ENCODE measurements at regions not wholly inside any gene's neighbourhood (a gene's known extent, or its start where the extent isn't known, plus 50 kb on each side); places are given as distances from the start of the nearest gene placed in this dataset.

- no peak for FAIRE-seq
- Histone ChIP-seq H3K9me1 (ENCODE audit: control insufficient read depth, insufficient read depth, low read length) (no peaks in the 10 kb centered on the region), H3K27me3 (ENCODE audit: control insufficient read depth in 2 of 2, insufficient read depth in 2 of 2, low read length in 2 of 2) (no peaks in the 10 kb centered on the region), H2AFZ (ENCODE audit: low read depth, low read length) (no peak overlapping the region), H3K9ac (ENCODE audit: insufficient read depth in 1 of 2, low read depth in 2 of 2, low read length in 2 of 2) (no peak overlapping the region), H3K4me3 (no peak overlapping the region), H3K9me3 (replicated peaks; ENCODE audit: control insufficient read depth, insufficient read depth, low read depth, low read length) (no peaks in the 10 kb centered on the region), H3K27ac (ENCODE audit: extremely low read depth, low read depth, low read length) (no peak overlapping the region), H4K20me1 (replicated peaks; ENCODE audit: control insufficient read depth, insufficient read depth, low read length) (no peaks in the 10 kb centered on the region), H3K4me2 (ENCODE audit: insufficient read depth, low read length) (no peak overlapping the region), H3K36me3 (ENCODE audit: control insufficient read depth, insufficient read depth, low read length) (no peaks in the 10 kb centered on the region), H3K4me1 (replicated peaks in 1 of 2; ENCODE audit: control insufficient read depth in 2 of 2, insufficient read depth in 2 of 2, low read length in 2 of 2) (no peaks in the 10 kb centered on the region), H3K79me2 (ENCODE audit: control insufficient read depth, insufficient read depth, low read length) (no peaks in the 10 kb centered on the region)
- no peak for DNase-seq (ENCODE audit: extremely low read depth in 1 of 4, low spot score in 3 of 4)
- CTCF ChIA-PET (ENCODE audit: low intra/inter-chr PET ratio): no interaction called here
- 4% methylated on average over 4 of the region's 4 CpGs for WGBS (ENCODE audit: insufficient coverage, low coverage, missing lambda C conversion rate)
- no peak for ATAC-seq
- in situ Hi-C loops (cut with MboI) (no loop called here), intact Hi-C loops (cut with micrococcal nuclease) (no loop called here)
- TF ChIP-seq TAF15 (IDR thresholded peaks at IDR 0.05; ENCODE audit: low read depth, low read length) (no peak), TRIM28 (IDR thresholded peaks at IDR 0.05) (no peak), ELF4 (CRISPR knock-in tag; IDR thresholded peaks at IDR 0.05) (no peak), NEUROD1 (IDR thresholded peaks at IDR 0.05; ENCODE audit: borderline replicate concordance, low read depth, low read length, partially characterized antibody) (no peak), NUFIP1 (IDR thresholded peaks at IDR 0.05; ENCODE audit: partially characterized antibody) (no peak), PTTG1 (tag; IDR thresholded peaks at IDR 0.05; ENCODE audit: low read depth) (no peak), STAT5A (IDR thresholded peaks at IDR 0.05; ENCODE audit: borderline replicate concordance, low read length) (no peak), SAP30 (IDR thresholded peaks at IDR 0.05; ENCODE audit: borderline replicate concordance, insufficient read depth, low read depth, low read length, poor library complexity, severe bottlenecking) (no peak), TFAM (CRISPR knock-in tag; conservative IDR thresholded peaks at IDR 0.05) (no peak), DACH1 (IDR thresholded peaks at IDR 0.05; ENCODE audit: partially characterized antibody) (no peak), TBL1XR1 (IDR thresholded peaks at IDR 0.05; ENCODE audit: low read length in 2 of 2) (no peak), PHF20 (IDR thresholded peaks at IDR 0.05; ENCODE audit: partially characterized antibody) (no peak), ARID3B (CRISPR knock-in tag; IDR thresholded peaks at IDR 0.05; ENCODE audit: borderline replicate concordance) (no peak), ZC3H11A (IDR thresholded peaks at IDR 0.05; ENCODE audit: low read depth, low read length) (no peak), MYNN (IDR thresholded peaks at IDR 0.05) (no peak), MYNN (CRISPR knock-in tag; IDR thresholded peaks at IDR 0.05) (no peak), NCOR1 (IDR thresholded peaks at IDR 0.05) (no peak), SOX6 (IDR thresholded peaks at IDR 0.05) (no peak)
- TF ChIP-seq, protein P1, sequence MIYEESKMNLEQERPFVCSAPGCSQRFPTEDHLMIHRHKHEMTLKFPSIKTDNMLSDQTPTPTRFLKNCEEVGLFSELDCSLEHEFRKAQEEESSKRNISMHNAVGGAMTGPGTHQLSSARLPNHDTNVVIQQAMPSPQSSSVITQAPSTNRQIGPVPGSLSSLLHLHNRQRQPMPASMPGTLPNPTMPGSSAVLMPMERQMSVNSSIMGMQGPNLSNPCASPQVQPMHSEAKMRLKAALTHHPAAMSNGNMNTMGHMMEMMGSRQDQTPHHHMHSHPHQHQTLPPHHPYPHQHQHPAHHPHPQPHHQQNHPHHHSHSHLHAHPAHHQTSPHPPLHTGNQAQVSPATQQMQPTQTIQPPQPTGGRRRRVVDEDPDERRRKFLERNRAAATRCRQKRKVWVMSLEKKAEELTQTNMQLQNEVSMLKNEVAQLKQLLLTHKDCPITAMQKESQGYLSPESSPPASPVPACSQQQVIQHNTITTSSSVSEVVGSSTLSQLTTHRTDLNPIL (CRISPR knock-in tag; IDR thresholded peaks at IDR 0.05): no peak
- POLR2A ChIA-PET: no interaction called here
- no TSS peak for BruUV-seq (replicated peaks)
These were observed 515.7 kb downstream of the TBC1D4 start for GRCh38 chr13:74966275-74966674.

Measured in K562 (cell line).